CD14-positive monocyte (primary cell): ENCODE measurements at regions not wholly inside any gene's neighbourhood (a gene's known extent, or its start where the extent isn't known, plus 50 kb on each side); places are given as distances from the start of the nearest gene placed in this dataset.

ENCODE experiments used
- DNase-seq, 3 donors: peaks; one replicate each; pipeline ENCODE4 v3.0.0-alpha.2; 2011 to 2022
- H2AFZ ChIP-seq: 2 replicates; pipeline ENCODE4 v1.6.0; 2012; ENCODE audit warnings: mild to moderate bottlenecking, low read depth, low read length, inconsistent platforms; ENCODE audit not compliant: insufficient read depth, poor library complexity, severe bottlenecking
- H3K27ac ChIP-seq, 2 donors: 1 replicate in 1 of 2; 2 replicates in 1 of 2; pipeline ENCODE4 v1.5.1; 2012 to 2013; ENCODE audit warnings: low read length in 2 of 2, control low read depth in 1 of 2, inconsistent platforms in 1 of 2, low read depth in 1 of 2, mild to moderate bottlenecking in 1 of 2
- H3K27me3 ChIP-seq, 2 donors: one replicate each; pipeline versions ENCODE4 v1.6.0 to v1.6.1; 2011 to 2013; ENCODE audit warnings: low read length in 2 of 2; ENCODE audit not compliant: control insufficient read depth in 2 of 2, insufficient read depth in 2 of 2
- H3K36me3 ChIP-seq, 2 donors: replicated peaks in 1 of 2; 1 replicate in 1 of 2; 2 replicates in 1 of 2; pipeline versions ENCODE4 v1.5.1 to v1.6.1; 2012 to 2013; ENCODE audit warnings: low read length in 2 of 2, control low read depth in 1 of 2, inconsistent platforms in 1 of 2, mild to moderate bottlenecking in 1 of 2; ENCODE audit not compliant: insufficient read depth in 2 of 2, control insufficient read depth in 1 of 2
- H3K4me1 ChIP-seq, 2 donors: 1 replicate in 1 of 2; 2 replicates in 1 of 2; pipeline versions ENCODE4 v1.5.1 to v1.6.1; 2012 to 2013; ENCODE audit warnings: low read length in 2 of 2, control low read depth in 1 of 2, inconsistent platforms in 1 of 2, mild to moderate bottlenecking in 1 of 2, moderate library complexity in 1 of 2; ENCODE audit not compliant: insufficient read depth in 2 of 2, control insufficient read depth in 1 of 2
- H3K4me2 ChIP-seq: replicated peaks from 2 replicates; pipeline ENCODE3; 2012; ENCODE audit warnings: low read length, moderate library complexity, mild to moderate bottlenecking; ENCODE audit not compliant: poor library complexity, severe bottlenecking; ENCODE audit errors: extremely low read depth
- H3K4me3 ChIP-seq, 3 experiments: fragments of 200-600 bp in 1 of 3; sonication (generic) in 1 of 3; replicated peaks in 1 of 3; 1 replicate in 2 of 3; 2 replicates in 1 of 3; pipeline ENCODE4 v1.5.1; 2011 to 2013; ENCODE audit warnings: low read length in 3 of 3, mild to moderate bottlenecking in 3 of 3, control low read depth in 2 of 3, low read depth in 2 of 3, inconsistent platforms in 1 of 3, moderate library complexity in 1 of 3
- H3K79me2 ChIP-seq: 2 replicates; pipeline ENCODE4 v1.6.0; 2012; ENCODE audit warnings: mild to moderate bottlenecking, control low read depth, inconsistent platforms, low read length, moderate library complexity; ENCODE audit not compliant: insufficient read depth
- H3K9ac ChIP-seq: 2 replicates; pipeline ENCODE4 v1.6.0; 2017; ENCODE audit warnings: low read length, mild to moderate bottlenecking; ENCODE audit not compliant: insufficient read depth, poor library complexity, severe bottlenecking
- H3K9me3 ChIP-seq, 2 donors: replicated peaks in 1 of 2; 1 replicate in 1 of 2; 2 replicates in 1 of 2; pipeline versions ENCODE4 v1.5.1 to v1.6.1; 2012 to 2013; ENCODE audit warnings: low read length in 2 of 2, control low read depth in 1 of 2; ENCODE audit not compliant: control insufficient read depth in 1 of 2, insufficient read depth in 1 of 2
- H4K20me1 ChIP-seq: 2 replicates; pipeline ENCODE4 v1.6.0; 2012; ENCODE audit warnings: mild to moderate bottlenecking, low read length, control low read depth, moderate library complexity; ENCODE audit not compliant: insufficient read depth
- H3K27ac Mint-ChIP-seq, 7 donors: one replicate each; pipeline ENCODE4 v1.8.0; 2020; ENCODE audit warnings: mild to moderate bottlenecking in 7 of 7, mixed read lengths in 7 of 7, moderate library complexity in 6 of 7, inconsistent platforms in 2 of 7
- H3K27me3 Mint-ChIP-seq, 3 donors: one replicate each; pipeline ENCODE4 v1.8.0; 2021 to 2022; ENCODE audit warnings: low read depth in 3 of 3, mild to moderate bottlenecking in 3 of 3, mixed read lengths in 3 of 3, moderate library complexity in 3 of 3, inconsistent platforms in 1 of 3
- H3K36me3 Mint-ChIP-seq, 2 donors: one replicate each; pipeline ENCODE4 v1.8.0; 2020; ENCODE audit warnings: mixed read lengths in 2 of 2, inconsistent platforms in 1 of 2, mild to moderate bottlenecking in 1 of 2
- H3K4me1 Mint-ChIP-seq: one replicate; pipeline ENCODE4 v1.8.0; 2020; ENCODE audit warnings: mild to moderate bottlenecking, mixed read lengths
- H3K4me3 Mint-ChIP-seq, 2 donors: one replicate each; pipeline ENCODE4 v1.8.0; 2020; ENCODE audit warnings: mild to moderate bottlenecking in 2 of 2, mixed read lengths in 2 of 2, moderate library complexity in 1 of 2
- H3K9me3 Mint-ChIP-seq, 7 donors: one replicate each; pipeline ENCODE4 v1.8.0; 2020 to 2022; ENCODE audit warnings: mixed read lengths in 7 of 7, mild to moderate bottlenecking in 6 of 7, moderate library complexity in 6 of 7, inconsistent platforms in 2 of 7
- WGBS: methylation state at CpG from one replicate; pipeline ENCODE4 v1.1.5; 2013; ENCODE audit warnings: missing lambda C conversion rate; ENCODE audit not compliant: insufficient coverage; 5-methylcytosine and 5-hydroxymethylcytosine counted together
- intact Hi-C, 2 donors: fragments of 100-400 bp; cut with micrococcal nuclease; formaldehyde crosslinking; loops; one replicate each; pipeline versions ENCODE4 v1.15.0 to v1.15.1; 2023
- TF ChIP-seq, protein P1 (sequence below): fragments of 200-600 bp; IDR thresholded peaks from one replicate; pipeline ENCODE4 v1.8.0; 2022; ENCODE audit warnings: antibody characterized with exemption, mild to moderate bottlenecking

- Mint-ChIP-seq H3K9me3 (peaks cover 8 to 19% (median 15%) of the 10 kb centered on the region in 7 donors), H3K27ac (no peak overlapping the region), H3K27me3 (peaks cover 0 to 1% (median 0%) of the 10 kb centered on the region in 3 donors), H3K4me3 (no peak overlapping the region), H3K4me1 (peaks cover 25% of the 10 kb centered on the region), H3K36me3 (no peaks in the 10 kb centered on the region)
- Histone ChIP-seq H2AFZ (no peak overlapping the region), H3K27ac (no peak overlapping the region), H4K20me1 (no peaks in the 10 kb centered on the region), H3K4me3 (no peak overlapping the region), H3K4me2 (no peak overlapping the region), H3K36me3 (no peaks in the 10 kb centered on the region), H3K4me1 (peaks cover 3 to 10% of the 10 kb centered on the region in 2 donors), H3K79me2 (no peaks in the 10 kb centered on the region), H3K9ac (no peak overlapping the region), H3K27me3 (no peaks in the 10 kb centered on the region), H3K9me3 (peaks cover 13 to 16% of the 10 kb centered on the region in 2 donors)
- DNase-seq: no peak
- 20% methylated on average over 1 of the region's 6 CpGs for WGBS
- intact Hi-C loops: no loop called here
- TF ChIP-seq, protein P1, sequence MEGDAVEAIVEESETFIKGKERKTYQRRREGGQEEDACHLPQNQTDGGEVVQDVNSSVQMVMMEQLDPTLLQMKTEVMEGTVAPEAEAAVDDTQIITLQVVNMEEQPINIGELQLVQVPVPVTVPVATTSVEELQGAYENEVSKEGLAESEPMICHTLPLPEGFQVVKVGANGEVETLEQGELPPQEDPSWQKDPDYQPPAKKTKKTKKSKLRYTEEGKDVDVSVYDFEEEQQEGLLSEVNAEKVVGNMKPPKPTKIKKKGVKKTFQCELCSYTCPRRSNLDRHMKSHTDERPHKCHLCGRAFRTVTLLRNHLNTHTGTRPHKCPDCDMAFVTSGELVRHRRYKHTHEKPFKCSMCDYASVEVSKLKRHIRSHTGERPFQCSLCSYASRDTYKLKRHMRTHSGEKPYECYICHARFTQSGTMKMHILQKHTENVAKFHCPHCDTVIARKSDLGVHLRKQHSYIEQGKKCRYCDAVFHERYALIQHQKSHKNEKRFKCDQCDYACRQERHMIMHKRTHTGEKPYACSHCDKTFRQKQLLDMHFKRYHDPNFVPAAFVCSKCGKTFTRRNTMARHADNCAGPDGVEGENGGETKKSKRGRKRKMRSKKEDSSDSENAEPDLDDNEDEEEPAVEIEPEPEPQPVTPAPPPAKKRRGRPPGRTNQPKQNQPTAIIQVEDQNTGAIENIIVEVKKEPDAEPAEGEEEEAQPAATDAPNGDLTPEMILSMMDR: no peak
Observed at GRCh38 chr3:17946619-17947018, 204.2 kb upstream of the TBC1D5 start.

DNA sequence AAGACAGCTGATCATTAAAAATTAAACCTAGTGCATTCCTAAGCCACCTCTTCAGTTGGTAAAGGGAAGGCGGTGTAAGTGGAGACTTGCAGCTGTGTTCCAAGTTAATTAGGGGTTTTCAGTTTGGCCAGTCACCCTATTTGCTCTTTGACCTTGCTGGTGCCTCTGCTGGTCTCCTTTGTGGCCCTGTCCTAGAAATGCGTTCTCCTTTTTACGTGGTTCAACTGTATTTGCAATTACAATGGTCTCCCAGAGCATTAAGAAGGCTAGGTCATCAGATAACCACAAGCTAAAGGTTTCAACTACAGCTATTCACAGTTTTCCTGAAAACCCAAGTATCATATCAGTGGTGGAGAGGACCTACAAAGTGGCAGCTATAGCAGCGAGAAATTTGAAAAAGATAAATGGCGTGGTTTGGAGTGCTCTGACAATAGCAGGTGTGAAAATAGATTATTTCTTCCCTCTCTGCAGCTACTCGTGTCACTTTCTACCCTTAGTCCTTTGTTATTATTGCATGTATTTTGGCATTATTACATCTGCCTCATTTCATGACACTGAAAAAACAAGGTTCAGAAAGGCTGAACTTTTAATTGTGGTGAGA is 203.5 kb upstream of the TBC1D5 start:
- no peak overlapping the region for H3K4me3 ChIP-seq
- WGBS: 21% methylated on average over 2 of the region's 6 CpGs
- no peaks in the 10 kb centered on the region for H3K36me3 Mint-ChIP-seq
- H3K9me3 ChIP-seq: peaks cover 6 to 9% of the 10 kb centered on the region in 2 donors
- H2AFZ ChIP-seq: no peak overlapping the region
- peak overlapping the region in 5 of 7 donors; percentile 14 to 73 (median 31) for H3K27ac Mint-ChIP-seq
- H3K9me3 Mint-ChIP-seq: peaks cover 4 to 13% (median 8%) of the 10 kb centered on the region in 7 donors
- H3K27ac ChIP-seq: peak overlapping the region in 1 of 2 donors; percentile 40
- intact Hi-C loops: no loop called here
- H3K27me3 Mint-ChIP-seq: peaks cover 0 to 1% (median 0%) of the 10 kb centered on the region in 3 donors
- no peak overlapping the region for H3K9ac ChIP-seq
- peak in 1 of 3 donors; percentile 5 for DNase-seq
- H3K36me3 ChIP-seq: no peaks in the 10 kb centered on the region
- no peaks in the 10 kb centered on the region for H3K27me3 ChIP-seq
- H3K4me3 Mint-ChIP-seq: no peak overlapping the region
- TF ChIP-seq, protein P1: no peak
- no peaks in the 10 kb centered on the region for H3K79me2 ChIP-seq
- H4K20me1 ChIP-seq: no peaks in the 10 kb centered on the region
- peaks cover 25% of the 10 kb centered on the region for H3K4me1 Mint-ChIP-seq
- H3K4me1 ChIP-seq: peaks cover 3 to 10% of the 10 kb centered on the region in 2 donors
- no peak overlapping the region for H3K4me2 ChIP-seq
